Endothelial cell of umbilical vein (primary cell): ENCODE measurements at regions not wholly inside any gene's neighbourhood (a gene's known extent, or its start where the extent isn't known, plus 50 kb on each side); places are given as distances from the start of the nearest gene placed in this dataset.

Experiments used
- CTCF ChIP-seq, 2 donors: IDR thresholded peaks; 1 replicate in 1 of 2; 2 replicates in 1 of 2; pipeline ENCODE4 v1.5.1; 2011; ENCODE audit warnings: low read length in 2 of 2, mild to moderate bottlenecking in 2 of 2, moderate library complexity in 2 of 2, control low read depth in 1 of 2, inconsistent platforms in 1 of 2, low read depth in 1 of 2; ENCODE audit not compliant: insufficient read depth in 1 of 2; ENCODE audit errors: extremely low read depth in 1 of 2
- EZH2 ChIP-seq: IDR thresholded peaks from 2 replicates; pipeline ENCODE4 v1.6.1; 2012; ENCODE audit warnings: borderline replicate concordance, low read depth, mild to moderate bottlenecking, moderate library complexity, low read length, inconsistent platforms; ENCODE audit not compliant: severe bottlenecking
- MAX ChIP-seq: IDR thresholded peaks from 2 replicates; pipeline ENCODE4 v1.6.1; 2011; ENCODE audit not compliant: insufficient read depth, insufficient read length
- MYC ChIP-seq: IDR thresholded peaks from one replicate; pipeline ENCODE4 v1.6.1; 2011; ENCODE audit warnings: mild to moderate bottlenecking, low read depth, low read length
- POLR2A ChIP-seq: IDR thresholded peaks from 2 replicates; pipeline ENCODE4 v1.6.1; 2012; ENCODE audit warnings: low read depth, mild to moderate bottlenecking, control low read depth, low read length

- TF ChIP-seq POLR2A (no peak), CTCF (IDR thresholded peaks at IDR 0.05; ENCODE audit: extremely low read depth in 1 of 2, insufficient read depth in 1 of 2, low read depth in 1 of 2, low read length in 2 of 2) (no peak), MAX (no peak), EZH2 (no peak), MYC (no peak)
Measured at GRCh38 chr11:15720460-15720859, 605.7 kb downstream of the INSC start.
